ENCODE measurements at regions not wholly inside any gene's neighbourhood (a gene's known extent, or its start where the extent isn't known, plus 50 kb on each side); places are given as distances from the start of the nearest gene placed in this dataset.
A peak's percentile ranks its signal among the peaks of the same experiment; 100 is the strongest.

- TF ChIP-seq, protein P1, sequence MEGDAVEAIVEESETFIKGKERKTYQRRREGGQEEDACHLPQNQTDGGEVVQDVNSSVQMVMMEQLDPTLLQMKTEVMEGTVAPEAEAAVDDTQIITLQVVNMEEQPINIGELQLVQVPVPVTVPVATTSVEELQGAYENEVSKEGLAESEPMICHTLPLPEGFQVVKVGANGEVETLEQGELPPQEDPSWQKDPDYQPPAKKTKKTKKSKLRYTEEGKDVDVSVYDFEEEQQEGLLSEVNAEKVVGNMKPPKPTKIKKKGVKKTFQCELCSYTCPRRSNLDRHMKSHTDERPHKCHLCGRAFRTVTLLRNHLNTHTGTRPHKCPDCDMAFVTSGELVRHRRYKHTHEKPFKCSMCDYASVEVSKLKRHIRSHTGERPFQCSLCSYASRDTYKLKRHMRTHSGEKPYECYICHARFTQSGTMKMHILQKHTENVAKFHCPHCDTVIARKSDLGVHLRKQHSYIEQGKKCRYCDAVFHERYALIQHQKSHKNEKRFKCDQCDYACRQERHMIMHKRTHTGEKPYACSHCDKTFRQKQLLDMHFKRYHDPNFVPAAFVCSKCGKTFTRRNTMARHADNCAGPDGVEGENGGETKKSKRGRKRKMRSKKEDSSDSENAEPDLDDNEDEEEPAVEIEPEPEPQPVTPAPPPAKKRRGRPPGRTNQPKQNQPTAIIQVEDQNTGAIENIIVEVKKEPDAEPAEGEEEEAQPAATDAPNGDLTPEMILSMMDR (IDR thresholded peaks at IDR 0.05) = peak in 5 of 6 experiments; percentile 63 to 92 (median 67)
- no peak for TF ChIP-seq POLR2A (IDR thresholded peaks at IDR 0.05)
Measured at GRCh38 chr20:12012241-12013222, 94.8 kb downstream of the BTBD3 start.
